Tongue (tissue), 1 donor: ENCODE measurements at regions not wholly inside any gene's neighbourhood (a gene's known extent, or its start where the extent isn't known, plus 50 kb on each side); places are given as distances from the start of the nearest gene placed in this dataset.

Source experiments
- DNase-seq: peaks from one replicate; pipeline ENCODE4 v3.0.0-alpha.2; 2015

- no peak for DNase-seq
Observed at GRCh38 chr18:24530630-24531111, 70.2 kb downstream of the HRH4 start.

- DNase-seq: no peak
Observed at GRCh38 chr18:24534271-24534670, 73.8 kb downstream of the HRH4 start.

DNA sequence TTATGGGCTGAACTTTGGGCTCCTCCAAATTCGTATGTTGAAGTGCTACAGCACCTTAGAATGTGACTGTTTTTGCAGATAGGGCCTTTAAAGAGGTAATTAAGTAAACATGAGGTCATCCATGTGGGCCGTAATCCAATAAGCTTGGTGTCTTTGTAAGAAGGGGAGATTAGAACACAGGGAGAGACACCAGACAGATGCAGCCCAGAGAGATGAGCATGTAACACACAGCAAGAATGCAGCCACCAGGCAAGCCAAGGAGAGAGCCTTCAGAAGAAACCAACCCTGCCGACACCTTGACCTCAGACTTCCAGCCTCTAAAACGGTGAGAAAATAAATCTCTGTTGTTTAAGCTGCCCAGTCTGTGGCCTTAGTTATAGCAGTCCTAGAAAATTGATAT lies 74.3 kb downstream of the HRH4 start:
- no peak for DNase-seq

DNA sequence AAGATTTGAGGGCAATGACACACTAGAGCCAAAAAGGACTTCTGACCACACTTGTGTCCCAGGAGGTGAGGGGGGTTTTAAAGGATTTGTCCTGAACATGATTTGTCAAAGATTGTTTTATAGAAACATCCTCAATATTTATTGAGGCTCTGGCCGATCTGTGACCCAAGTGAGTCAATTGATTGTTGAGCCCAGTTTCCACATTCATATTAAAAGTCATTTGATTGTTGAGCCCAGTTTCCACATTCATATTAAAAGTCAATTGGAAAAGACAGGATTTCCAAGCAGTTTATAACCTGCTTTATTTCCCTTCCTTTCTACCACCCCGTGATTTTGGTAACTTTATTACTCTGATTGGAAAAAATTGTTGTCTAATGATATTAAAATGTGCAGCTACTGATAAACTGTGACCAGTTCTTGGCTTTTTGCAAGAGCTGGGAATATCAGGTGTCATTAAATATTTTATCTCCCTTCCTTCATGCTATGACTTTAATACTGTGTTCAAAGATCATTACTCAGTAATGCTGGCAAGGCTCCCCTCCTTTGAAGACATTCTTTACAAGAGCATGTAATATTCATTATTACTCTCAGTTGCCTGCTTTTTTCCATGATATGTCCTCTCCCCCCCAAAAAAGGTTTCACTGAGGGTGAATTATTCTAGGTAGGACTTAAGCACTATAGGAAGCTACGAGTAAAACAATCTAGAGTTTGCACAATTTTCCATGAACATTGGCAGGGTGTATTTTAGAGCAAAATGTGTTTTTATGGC lies 75.3 kb downstream of the HRH4 start:
- no peak for DNase-seq

- DNase-seq: no peak
Observed at GRCh38 chr18:24536326-24536725, 75.9 kb downstream of the HRH4 start.

- peak; percentile 34 for DNase-seq
Observed at GRCh38 chr18:24536834-24537233, 76.4 kb downstream of the HRH4 start.

- DNase-seq: no peak
Observed at GRCh38 chr18:24538414-24539264, 78.2 kb downstream of the HRH4 start.

- DNase-seq: peak; percentile 51
Observed at GRCh38 chr18:24539866-24540617, 79.6 kb downstream of the HRH4 start.

GRCh38 chr18:24540896-24541295 lies 80.5 kb downstream of the HRH4 start:
- no peak for DNase-seq

DNA sequence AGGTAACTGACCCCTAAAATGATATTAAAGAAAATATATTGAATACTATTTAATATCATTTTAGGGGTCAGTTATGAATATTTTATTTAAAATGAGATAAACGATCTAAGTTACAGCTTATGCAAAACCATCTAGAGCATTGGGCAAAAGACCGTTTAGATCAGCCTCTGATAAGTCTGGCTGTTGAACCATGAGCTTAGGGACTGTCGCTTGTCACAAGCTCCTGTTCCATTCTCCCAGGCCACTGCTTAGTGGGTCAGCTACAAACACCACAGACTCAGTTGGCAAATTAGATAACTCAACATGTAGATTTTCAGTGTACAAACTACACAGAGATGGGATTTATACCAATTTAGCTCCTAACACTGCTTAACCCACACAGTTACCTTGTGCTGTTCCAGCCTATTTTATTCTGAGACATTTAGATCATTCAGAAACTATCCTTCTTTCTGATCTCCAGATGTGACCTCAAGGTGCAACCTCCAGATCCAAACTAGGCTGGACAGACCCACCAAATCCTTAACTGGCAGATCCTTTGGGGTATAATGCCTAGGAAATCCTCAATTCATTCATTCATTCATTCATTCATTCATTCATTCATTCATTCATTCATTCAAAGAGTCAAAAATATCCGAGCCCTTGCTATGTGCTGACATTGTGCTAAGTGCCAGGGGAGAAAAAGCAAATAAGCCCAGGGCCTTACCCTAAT lies 82.8 kb downstream of the HRH4 start:
- DNase-seq: no peak

GRCh38 chr18:24543795-24544498 lies 83.5 kb downstream of the HRH4 start:
- peak; percentile 82 for DNase-seq

DNA sequence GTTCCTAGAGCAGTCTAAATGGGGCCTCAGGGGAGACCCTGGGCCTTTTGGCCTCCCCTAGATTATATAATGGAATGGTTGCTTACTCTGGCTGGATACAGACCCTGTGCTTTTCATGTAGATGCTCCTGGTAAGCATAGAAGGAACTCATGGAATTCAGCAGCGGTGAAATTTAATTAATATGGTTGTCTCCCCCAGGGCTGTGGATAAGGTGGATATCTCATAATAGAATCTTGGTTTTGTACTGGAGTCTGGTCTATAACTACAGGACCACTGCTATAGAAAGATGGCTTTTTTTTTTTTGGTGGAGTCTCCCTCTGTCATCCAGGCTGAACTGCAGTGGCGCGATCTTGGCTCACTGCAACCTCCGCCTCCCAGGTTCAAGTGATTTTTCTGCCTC lies 84.5 kb downstream of the HRH4 start:
- no peak for DNase-seq

- peak; percentile 47 for DNase-seq
Observed at GRCh38 chr18:24545651-24546050, 85.2 kb downstream of the HRH4 start.

DNA sequence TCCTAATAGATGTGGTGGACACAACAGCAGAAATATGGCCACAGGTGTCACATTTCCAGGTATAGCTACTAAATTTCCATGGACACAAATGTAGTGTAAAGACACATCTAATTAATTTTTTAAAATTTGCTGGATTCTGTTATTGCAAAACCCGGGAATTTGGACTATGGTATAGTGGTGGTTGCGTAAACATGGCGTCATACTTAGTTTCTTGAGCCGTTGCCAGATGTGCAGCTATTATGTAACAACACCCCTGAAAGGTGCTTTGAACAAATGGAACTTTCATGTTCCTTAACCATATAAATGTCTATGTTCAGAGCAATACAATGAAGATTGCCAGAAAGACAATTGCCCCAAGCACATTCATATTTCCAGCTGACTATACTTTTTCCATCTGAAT lies 85.9 kb downstream of the HRH4 start:
- no peak for DNase-seq

- DNase-seq: no peak
Observed at GRCh38 chr18:24548583-24548982, 88.1 kb downstream of the HRH4 start.

- peak; percentile 33 for DNase-seq
Observed at GRCh38 chr18:24552218-24552617, 91.8 kb downstream of the HRH4 start.

GRCh38 chr18:24553571-24554285 lies 93.3 kb downstream of the HRH4 start:
- DNase-seq: no peak

DNA sequence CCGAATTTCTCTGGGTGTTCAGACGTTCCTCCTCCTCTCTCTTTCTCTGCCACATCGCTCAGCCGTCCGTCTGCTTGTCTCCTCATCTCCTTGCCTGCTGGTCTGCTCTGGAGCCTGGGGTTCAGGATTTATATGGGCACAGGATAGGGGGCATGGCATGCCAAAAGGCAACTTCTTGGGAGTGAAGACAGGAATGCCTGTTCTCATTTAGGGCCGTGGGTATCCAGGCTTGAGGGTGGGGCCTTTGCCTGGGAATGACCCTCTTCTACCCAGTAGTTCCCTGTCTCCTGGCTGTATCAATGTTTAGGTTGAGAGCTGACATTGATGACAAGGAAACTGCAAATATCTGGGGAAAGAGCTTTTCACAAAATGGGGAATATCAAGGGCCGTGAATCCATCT lies 98.0 kb downstream of the HRH4 start:
- DNase-seq: no peak

DNA sequence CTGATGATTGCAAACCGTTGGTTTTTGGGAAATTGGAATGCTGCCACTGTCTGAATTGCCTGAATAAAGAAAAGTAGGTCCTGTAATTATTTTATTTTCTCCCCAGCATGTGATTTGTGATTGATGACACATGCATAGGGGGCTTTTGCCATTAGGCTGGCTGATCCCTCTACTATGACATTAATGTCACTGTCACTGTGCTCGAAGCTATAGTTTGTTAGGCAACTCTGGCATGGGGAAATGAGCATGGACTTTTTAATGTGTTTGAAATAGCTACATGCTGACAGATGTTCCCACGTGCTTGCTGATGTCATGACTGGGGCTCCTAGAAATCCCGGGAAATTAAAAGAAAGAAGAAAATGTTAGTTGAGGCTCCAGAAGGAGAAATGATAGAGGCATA lies 99.1 kb downstream of the HRH4 start:
- no peak for DNase-seq

DNA sequence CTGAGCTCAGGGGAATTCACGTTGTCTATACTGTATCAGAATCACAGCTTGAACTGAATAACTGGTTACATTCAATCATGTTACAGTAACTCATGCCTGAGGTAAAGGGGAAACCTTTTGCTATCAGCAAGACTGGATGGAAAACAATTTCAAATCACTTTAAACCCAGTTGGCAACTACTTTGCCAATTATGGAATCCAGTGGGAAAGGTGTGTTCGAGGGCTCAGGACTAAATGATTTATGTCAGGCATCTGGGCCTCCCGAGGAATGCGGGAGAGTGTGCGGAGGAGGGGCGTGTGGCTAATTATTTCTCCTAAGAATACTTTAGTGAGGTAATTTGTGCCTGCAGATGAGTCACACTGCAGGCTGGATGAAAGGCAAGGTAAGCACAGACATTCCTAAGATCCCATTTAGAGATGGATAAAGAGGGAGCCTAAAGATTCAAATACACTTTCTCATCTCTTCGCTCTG lies 100.1 kb downstream of the HRH4 start:
- no peak for DNase-seq
